GM18907 (cell line): ENCODE measurements at regions not wholly inside any gene's neighbourhood (a gene's known extent, or its start where the extent isn't known, plus 50 kb on each side); places are given as distances from the start of the nearest gene placed in this dataset.

ENCODE experiments used
- ATAC-seq: cut with Tn5 transposase; IDR thresholded peaks from one replicate; pipeline ENCODE4 v1.9.1; 2021; ENCODE audit warnings: mild to moderate bottlenecking, moderate library complexity; ENCODE audit not compliant: unreplicated experiment

GRCh38 chr6:54009052-54009654 is 102.1 kb upstream of the MLIP start:
- no peak for ATAC-seq

DNA sequence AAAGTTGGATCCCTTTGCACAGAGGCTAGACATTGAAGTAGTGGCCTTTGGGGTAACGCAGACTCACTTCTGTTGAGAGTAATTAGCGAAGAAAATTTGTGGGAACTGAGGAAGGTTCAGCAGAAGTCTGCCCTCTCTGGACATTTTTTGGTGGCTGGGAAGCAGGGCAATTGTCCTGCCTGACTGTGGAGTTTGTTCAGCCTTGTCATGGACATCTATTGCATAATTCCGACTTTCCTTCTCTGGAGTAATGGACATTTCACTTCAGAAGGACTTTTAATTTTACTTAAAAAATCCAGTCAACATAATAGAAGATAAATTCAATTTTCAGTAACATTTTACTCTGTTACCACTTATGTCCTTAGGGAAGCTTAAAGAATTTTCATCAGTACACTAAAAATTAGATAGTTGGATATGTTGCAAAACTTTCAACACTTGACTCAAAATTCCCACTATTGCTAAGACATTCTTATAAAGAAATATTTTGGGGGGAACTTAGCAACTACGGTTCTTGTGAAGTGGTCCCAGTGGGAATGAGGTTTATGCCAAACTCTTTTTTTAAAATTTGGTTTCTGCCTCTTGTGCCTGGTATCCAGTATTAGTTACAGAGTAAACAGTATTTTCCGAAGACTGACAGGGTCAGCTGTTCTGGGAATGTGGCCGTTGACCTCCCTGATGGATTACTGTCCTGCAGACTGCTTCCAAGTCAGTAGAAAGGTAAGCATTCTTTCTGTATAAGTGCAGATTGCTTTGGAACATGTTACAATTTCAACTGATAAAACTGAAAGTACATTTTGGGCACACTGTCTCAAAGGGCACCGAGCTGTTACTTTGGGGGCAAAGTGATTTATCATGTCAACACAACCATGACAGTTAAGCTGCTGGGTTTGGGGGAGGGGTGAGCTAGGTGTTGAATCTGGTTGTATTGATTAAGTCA is 100.6 kb upstream of the MLIP start:
- no peak for ATAC-seq

- ATAC-seq = no peak
Measured at GRCh38 chr6:54011277-54011648, 100.0 kb upstream of the MLIP start.

- ATAC-seq = no peak
Measured at GRCh38 chr6:54013966-54014365, 97.3 kb upstream of the MLIP start.

DNA sequence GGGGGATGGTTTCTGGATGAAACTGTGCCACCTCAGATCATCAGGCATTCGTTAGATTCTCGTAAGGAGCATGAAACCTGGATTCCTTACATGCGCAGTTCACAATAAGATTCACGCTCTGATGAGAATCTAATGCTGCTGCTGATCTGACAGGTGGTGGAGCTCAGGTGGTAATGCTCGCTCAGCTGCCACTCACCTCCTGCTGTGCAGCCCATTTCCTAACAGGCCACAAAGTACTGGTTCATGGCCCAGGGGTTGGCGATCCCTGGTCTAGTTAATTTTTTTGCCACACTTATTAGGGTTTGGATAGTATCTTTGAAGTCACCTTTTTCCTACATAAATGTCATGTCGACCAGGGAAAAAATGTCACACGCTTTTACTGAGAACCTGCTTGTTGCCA is 96.8 kb upstream of the MLIP start:
- no peak for ATAC-seq

GRCh38 chr6:54017877-54018276 is 93.4 kb upstream of the MLIP start:
- no peak for ATAC-seq

- no peak for ATAC-seq
Measured at GRCh38 chr6:54018722-54019121, 92.5 kb upstream of the MLIP start.

- ATAC-seq = no peak
Measured at GRCh38 chr6:54019860-54020259, 91.4 kb upstream of the MLIP start.

DNA sequence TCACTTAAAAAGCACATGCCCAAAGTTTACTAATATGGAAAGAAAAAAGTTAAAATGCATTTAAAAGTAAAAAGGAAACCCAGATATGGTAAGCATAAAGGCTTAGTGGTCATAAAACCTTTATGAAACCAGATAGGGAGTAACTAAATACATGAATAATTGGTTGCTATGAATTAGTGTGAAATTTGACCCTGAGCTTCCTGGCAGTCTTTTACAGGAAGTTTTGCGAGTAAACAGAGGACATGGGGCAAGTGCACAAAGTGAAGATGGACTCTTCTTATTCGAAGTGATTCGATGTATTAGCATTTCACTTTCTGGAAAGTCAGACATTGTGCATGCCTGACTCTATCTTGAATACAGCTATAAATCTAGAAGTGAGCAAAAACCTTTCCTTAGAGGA is 90.9 kb upstream of the MLIP start:
- ATAC-seq = no peak

- no peak for ATAC-seq
Measured at GRCh38 chr6:54026652-54027400, 84.4 kb upstream of the MLIP start.

DNA sequence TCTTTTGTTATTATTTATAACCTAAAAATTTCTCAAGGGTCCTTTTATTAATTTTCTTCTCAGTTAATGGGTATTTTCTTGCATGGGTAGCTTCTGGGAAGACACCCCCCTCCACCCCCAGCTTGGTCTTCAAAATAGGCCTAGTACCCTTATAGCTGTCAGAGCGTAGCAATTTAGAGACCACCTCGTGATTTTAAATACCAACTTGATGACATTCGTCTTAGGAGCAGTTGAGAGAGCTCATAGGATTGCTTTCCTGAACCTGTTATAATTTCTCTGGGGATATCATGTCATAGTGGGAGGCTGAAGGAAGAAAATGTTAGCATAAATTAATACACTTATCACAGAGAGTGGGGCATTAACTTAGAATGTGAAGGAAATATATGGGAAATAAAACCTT is 83.1 kb upstream of the MLIP start:
- no peak for ATAC-seq

GRCh38 chr6:54029187-54029586 is 82.1 kb upstream of the MLIP start:
- no peak for ATAC-seq

- no peak for ATAC-seq
Measured at GRCh38 chr6:54031169-54031568, 80.1 kb upstream of the MLIP start.

DNA sequence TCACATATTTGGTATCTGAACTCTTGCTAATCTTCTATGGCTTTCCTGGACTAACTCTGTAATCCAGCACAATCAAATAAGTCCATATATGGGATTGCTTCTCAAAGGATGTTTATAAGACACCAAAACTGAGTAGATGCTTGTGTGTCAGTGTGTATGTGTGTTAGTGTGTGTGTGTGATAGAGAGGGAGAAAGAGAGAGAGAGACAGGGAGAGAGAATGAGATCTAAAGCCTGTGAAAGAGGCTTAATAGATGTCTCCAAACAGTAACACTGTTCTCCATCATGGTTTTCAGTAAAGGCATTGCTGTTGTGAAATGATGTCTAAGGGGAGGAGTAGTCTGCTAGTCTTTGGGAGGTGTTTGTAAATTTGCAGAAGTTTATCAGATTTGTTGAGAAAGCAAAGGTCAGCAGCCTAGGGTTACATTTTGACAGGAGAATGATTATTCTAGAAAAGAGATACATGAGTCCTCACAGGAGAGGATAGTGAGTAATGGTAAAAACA is 73.9 kb upstream of the MLIP start:
- ATAC-seq = no peak

DNA sequence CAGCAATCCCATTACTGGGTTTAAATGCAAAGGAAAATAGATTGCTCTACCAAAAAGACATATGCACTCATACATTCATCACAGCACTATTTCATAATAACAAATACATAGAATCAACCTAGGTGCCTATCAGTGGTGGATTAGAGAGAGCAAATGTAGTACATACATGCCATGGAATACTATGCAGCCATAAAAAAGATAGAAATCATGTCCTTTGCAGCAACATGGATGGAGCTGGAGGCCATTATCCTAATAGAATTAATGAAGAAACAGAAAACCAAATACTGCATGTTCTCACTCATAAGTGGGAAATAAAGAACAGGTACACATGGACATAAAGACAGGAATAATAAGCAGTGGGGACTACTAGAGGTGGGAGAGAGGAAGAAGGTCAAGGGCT is 70.7 kb upstream of the MLIP start:
- no peak for ATAC-seq

- no peak for ATAC-seq
Measured at GRCh38 chr6:54041239-54041638, 70.0 kb upstream of the MLIP start.

GRCh38 chr6:54043360-54043759 is 67.9 kb upstream of the MLIP start:
- ATAC-seq = no peak

GRCh38 chr6:54044059-54044458 is 67.2 kb upstream of the MLIP start:
- ATAC-seq = no peak

- no peak for ATAC-seq
Measured at GRCh38 chr6:54048782-54049181, 62.5 kb upstream of the MLIP start.

GRCh38 chr6:54050750-54051149 is 60.5 kb upstream of the MLIP start:
- no peak for ATAC-seq

DNA sequence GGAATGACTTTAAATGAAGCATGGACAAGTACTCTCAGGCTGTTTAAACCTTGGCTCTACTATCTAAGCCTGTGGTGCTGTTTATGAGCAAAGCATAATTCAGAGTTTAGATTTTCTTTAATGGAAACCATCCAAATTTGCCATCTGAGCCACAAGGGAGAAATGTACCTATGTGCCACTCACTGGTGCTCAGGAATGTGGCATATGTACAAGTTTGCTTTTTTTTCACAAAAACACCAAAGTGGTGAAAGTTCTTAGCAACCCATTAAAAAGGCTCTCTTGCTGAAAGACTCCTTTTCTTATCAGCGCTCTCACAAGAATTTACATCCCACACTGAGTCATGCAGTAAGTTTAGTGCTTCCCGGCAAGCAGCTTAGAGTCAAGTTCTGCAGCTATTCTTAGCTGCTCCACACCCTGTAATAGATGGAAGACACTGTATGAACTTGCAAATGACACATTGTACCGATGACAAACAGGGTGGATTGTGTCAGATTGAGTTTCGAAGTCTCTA is 57.3 kb upstream of the MLIP start:
- ATAC-seq = no peak
